NCI-H2171 treated with DMSO at 0.1 percent for 48 hours (cell line): ENCODE measurements at regions not wholly inside any gene's neighbourhood (a gene's known extent, or its start where the extent isn't known, plus 50 kb on each side); places are given as distances from the start of the nearest gene placed in this dataset.

ENCODE experiments used
- DNase-seq: peaks from one replicate; lab custom pipeline; 2025; lab: John Stamatoyannopoulos, UW

- peak; percentile 58 for DNase-seq
Observed at GRCh38 chr16:85492295-85492864, 120.7 kb upstream of the GSE1 start.

- DNase-seq: no peak
Observed at GRCh38 chr16:85494315-85494714, 118.8 kb upstream of the GSE1 start.

- no peak for DNase-seq
Observed at GRCh38 chr16:85495259-85495658, 117.9 kb upstream of the GSE1 start.

- DNase-seq: no peak
Observed at GRCh38 chr16:85495823-85496538, 117.1 kb upstream of the GSE1 start.

GRCh38 chr16:85497622-85498314 lies 115.4 kb upstream of the GSE1 start:
- DNase-seq: no peak

- DNase-seq: peak; percentile 46
Observed at GRCh38 chr16:85498607-85499006, 114.5 kb upstream of the GSE1 start.

- no peak for DNase-seq
Observed at GRCh38 chr16:85500220-85500619, 112.9 kb upstream of the GSE1 start.

- DNase-seq: no peak
Observed at GRCh38 chr16:85501900-85502299, 111.2 kb upstream of the GSE1 start.

GRCh38 chr16:85502357-85502756 lies 110.8 kb upstream of the GSE1 start:
- DNase-seq: no peak

GRCh38 chr16:85503679-85504231 lies 109.4 kb upstream of the GSE1 start:
- DNase-seq: no peak

GRCh38 chr16:85504242-85504641 lies 108.9 kb upstream of the GSE1 start:
- no peak for DNase-seq

- no peak for DNase-seq
Observed at GRCh38 chr16:85505794-85506634, 107.1 kb upstream of the GSE1 start.

GRCh38 chr16:85506635-85506911 lies 106.5 kb upstream of the GSE1 start:
- no peak for DNase-seq

- no peak for DNase-seq
Observed at GRCh38 chr16:85507342-85507741, 105.8 kb upstream of the GSE1 start.

GRCh38 chr16:85508388-85508787 lies 104.7 kb upstream of the GSE1 start:
- DNase-seq: no peak

GRCh38 chr16:85508993-85509392 lies 104.1 kb upstream of the GSE1 start:
- DNase-seq: no peak

- no peak for DNase-seq
Observed at GRCh38 chr16:85510041-85510659, 103.0 kb upstream of the GSE1 start.

- DNase-seq: no peak
Observed at GRCh38 chr16:85511938-85512807, 100.9 kb upstream of the GSE1 start.

GRCh38 chr16:85512808-85513115 lies 100.4 kb upstream of the GSE1 start:
- no peak for DNase-seq

- DNase-seq: no peak
Observed at GRCh38 chr16:85513180-85513579, 99.9 kb upstream of the GSE1 start.

- no peak for DNase-seq
Observed at GRCh38 chr16:85513649-85514048, 99.5 kb upstream of the GSE1 start.
